ENCODE measurements at regions not wholly inside any gene's neighbourhood (a gene's known extent, or its start where the extent isn't known, plus 50 kb on each side); places are given as distances from the start of the nearest gene placed in this dataset.

GRCh38 chr5:63043792-63044191 lies 465.2 kb downstream of the LRRC70 start:
- no peaks in the 10 kb centered on the region for H3K27me3 Mint-ChIP-seq (ENCODE audit: low read depth)
- Histone ChIP-seq H3K27me3 (ENCODE audit: insufficient read depth, low read length) (no peaks in the 10 kb centered on the region), H3K14ac (ENCODE audit: insufficient read depth, low read length) (no peak overlapping the region), H2BK120ac (ENCODE audit: low read depth, low read length, poor library complexity, severe bottlenecking) (no peak overlapping the region), H4K20me1 (ENCODE audit: control insufficient read depth, insufficient read depth, insufficient read length) (no peaks in the 10 kb centered on the region), H3K23me2 (ENCODE audit: insufficient read length, low read depth, low read length, poor library complexity, severe bottlenecking) (no peaks in the 10 kb centered on the region), H4K8ac (replicated peaks; ENCODE audit: insufficient read length, low read depth, low read length) (no peak overlapping the region), H3K79me1 (ENCODE audit: insufficient read depth, low read depth, low read length, poor library complexity, severe bottlenecking) (no peaks in the 10 kb centered on the region), H2AK5ac (ENCODE audit: insufficient read length, low read length) (no peak overlapping the region), H2BK15ac (ENCODE audit: low read depth, low read length) (no peak overlapping the region), H3K9ac (ENCODE audit: extremely low read depth, insufficient read length, low read length) (no peak overlapping the region), H3K27ac (ENCODE audit: insufficient read length, low read depth, low read length) (no peak overlapping the region), H3K4ac (ENCODE audit: low read depth, low read length) (no peak overlapping the region), H3K79me2 (ENCODE audit: insufficient read depth, low read length) (no peaks in the 10 kb centered on the region), H3K4me1 (ENCODE audit: insufficient read depth, low read length) (0 out of 2 replicates have a peak, but pooled peaks cover 3% of the 10 kb centered on the region), H4K5ac (ENCODE audit: insufficient read length, low read depth, low read length) (no peak overlapping the region), H2BK20ac (ENCODE audit: low read depth, low read length, poor library complexity, severe bottlenecking) (no peak overlapping the region), H3K4me2 (ENCODE audit: insufficient read depth, insufficient read length, low read length) (no peak overlapping the region), H3K23ac (ENCODE audit: insufficient read length, low read depth, low read length) (no peak overlapping the region), H2BK12ac (ENCODE audit: insufficient read length, low read depth, low read length) (no peak overlapping the region), H3K56ac (ENCODE audit: insufficient read length, low read depth, low read length) (no peak overlapping the region), H2AFZ (ENCODE audit: low read length) (peak overlapping the region; percentile 68), H3K9me3 (ENCODE audit: control insufficient read depth, low read depth, low read length) (no peaks in the 10 kb centered on the region), H4K91ac (ENCODE audit: insufficient read length, low read depth, low read length) (no peak overlapping the region), H3K18ac (ENCODE audit: insufficient read length, low read depth, low read length) (no peak overlapping the region), H3T11ph (ENCODE audit: low read length) (no peak overlapping the region), H2BK5ac (ENCODE audit: insufficient read length, low read length) (no peak overlapping the region)
- no CpG with 5 or more reads among the region's 2 CpGs for WGBS (ENCODE audit: extremely low coverage, insufficient read length, low lambda C conversion rate)
- H3K4me3 Mint-ChIP-seq = no peak overlapping the region
- H3K4me1 Mint-ChIP-seq = peaks cover 4 to 9% of the 10 kb centered on the region in 2 experiments
- TF ChIP-seq, protein P1, sequence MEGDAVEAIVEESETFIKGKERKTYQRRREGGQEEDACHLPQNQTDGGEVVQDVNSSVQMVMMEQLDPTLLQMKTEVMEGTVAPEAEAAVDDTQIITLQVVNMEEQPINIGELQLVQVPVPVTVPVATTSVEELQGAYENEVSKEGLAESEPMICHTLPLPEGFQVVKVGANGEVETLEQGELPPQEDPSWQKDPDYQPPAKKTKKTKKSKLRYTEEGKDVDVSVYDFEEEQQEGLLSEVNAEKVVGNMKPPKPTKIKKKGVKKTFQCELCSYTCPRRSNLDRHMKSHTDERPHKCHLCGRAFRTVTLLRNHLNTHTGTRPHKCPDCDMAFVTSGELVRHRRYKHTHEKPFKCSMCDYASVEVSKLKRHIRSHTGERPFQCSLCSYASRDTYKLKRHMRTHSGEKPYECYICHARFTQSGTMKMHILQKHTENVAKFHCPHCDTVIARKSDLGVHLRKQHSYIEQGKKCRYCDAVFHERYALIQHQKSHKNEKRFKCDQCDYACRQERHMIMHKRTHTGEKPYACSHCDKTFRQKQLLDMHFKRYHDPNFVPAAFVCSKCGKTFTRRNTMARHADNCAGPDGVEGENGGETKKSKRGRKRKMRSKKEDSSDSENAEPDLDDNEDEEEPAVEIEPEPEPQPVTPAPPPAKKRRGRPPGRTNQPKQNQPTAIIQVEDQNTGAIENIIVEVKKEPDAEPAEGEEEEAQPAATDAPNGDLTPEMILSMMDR (conservative IDR thresholded peaks at IDR 0.05) = no peak
- H3K9me3 Mint-ChIP-seq = no peaks in the 10 kb centered on the region; a peak in 1 of 5 replicates
- no peak for DNase-seq
- H3K27ac Mint-ChIP-seq = peak overlapping the region in 2 of 3 experiments; percentile 21 to 34; a peak in 2 of 7 replicates
- no peaks in the 10 kb centered on the region for H3K36me3 Mint-ChIP-seq (ENCODE audit: insufficient read depth in 1 of 3, low read depth in 3 of 3)

Data from H9 (cell line).